ENCODE measurements at regions not wholly inside any gene's neighbourhood (a gene's known extent, or its start where the extent isn't known, plus 50 kb on each side); places are given as distances from the start of the nearest gene placed in this dataset.

DNA sequence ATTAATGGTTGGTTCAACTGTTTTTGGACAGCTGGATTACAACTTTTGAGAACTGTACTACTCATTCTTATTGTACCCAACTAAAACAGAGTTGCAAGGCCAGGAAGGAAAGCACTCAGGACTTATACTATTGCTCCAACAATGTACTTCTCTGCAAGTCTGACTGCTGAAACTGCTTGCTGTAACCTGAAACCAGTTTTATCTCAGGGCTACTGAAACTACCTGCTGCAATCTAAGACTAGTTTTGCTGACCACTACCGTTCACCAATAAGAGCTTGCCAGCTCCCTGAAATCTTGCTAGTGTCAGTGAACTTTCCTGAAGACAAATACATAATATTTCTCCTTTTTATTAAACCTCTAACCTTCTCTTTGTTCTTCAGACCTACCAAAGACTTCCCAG is 157.3 kb downstream of the CDCA7 start:
- Mint-ChIP-seq H3K27me3 (ENCODE audit: low read depth) (no peaks in the 10 kb centered on the region; the same call in 1 of the 2 replicates), H3K4me3 (no peak overlapping the region), H3K36me3 (peaks cover 7% of the 10 kb centered on the region), H3K27ac (no peak overlapping the region), H3K9me3 (peaks cover 12% of the 10 kb centered on the region), H3K4me1 (no peaks in the 10 kb centered on the region)
- CTCF ChIA-PET: no interaction called here
- POLR2A ChIA-PET: no interaction called here
- ATAC-seq (no peak), DNase-seq (ENCODE audit: low spot score) (no peak)
- TF ChIP-seq, protein P1, sequence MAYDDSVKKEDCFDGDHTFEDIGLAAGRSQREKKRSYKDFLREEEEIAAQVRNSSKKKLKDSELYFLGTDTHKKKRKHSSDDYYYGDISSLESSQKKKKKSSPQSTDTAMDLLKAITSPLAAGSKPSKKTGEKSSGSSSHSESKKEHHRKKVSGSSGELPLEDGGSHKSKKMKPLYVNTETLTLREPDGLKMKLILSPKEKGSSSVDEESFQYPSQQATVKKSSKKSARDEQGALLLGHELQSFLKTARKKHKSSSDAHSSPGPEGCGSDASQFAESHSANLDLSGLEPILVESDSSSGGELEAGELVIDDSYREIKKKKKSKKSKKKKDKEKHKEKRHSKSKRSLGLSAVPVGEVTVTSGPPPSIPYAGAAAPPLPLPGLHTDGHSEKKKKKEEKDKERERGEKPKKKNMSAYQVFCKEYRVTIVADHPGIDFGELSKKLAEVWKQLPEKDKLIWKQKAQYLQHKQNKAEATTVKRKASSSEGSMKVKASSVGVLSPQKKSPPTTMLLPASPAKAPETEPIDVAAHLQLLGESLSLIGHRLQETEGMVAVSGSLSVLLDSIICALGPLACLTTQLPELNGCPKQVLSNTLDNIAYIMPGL (CRISPR knock-in tag; IDR thresholded peaks at IDR 0.05): no peak
- TF ChIP-seq ZNF121 (CRISPR knock-in tag; IDR thresholded peaks at IDR 0.05) (no peak), ATF1 (CRISPR knock-in tag; IDR thresholded peaks at IDR 0.05) (no peak), SMAD3 (CRISPR knock-in tag; IDR thresholded peaks at IDR 0.05; ENCODE audit: borderline replicate concordance) (no peak), ELF4 (CRISPR knock-in tag; IDR thresholded peaks at IDR 0.05; ENCODE audit: low read depth) (no peak), ZNF219 (CRISPR knock-in tag; IDR thresholded peaks at IDR 0.05; ENCODE audit: borderline replicate concordance) (no peak), NR1H2 (CRISPR knock-in tag; IDR thresholded peaks at IDR 0.05) (no peak), ZNF425 (CRISPR knock-in tag; conservative IDR thresholded peaks at IDR 0.05) (no peak), PREB (CRISPR knock-in tag; IDR thresholded peaks at IDR 0.05; ENCODE audit: borderline replicate concordance) (no peak)

- Mint-ChIP-seq H3K36me3 (peaks cover 11% of the 10 kb centered on the region), H3K27me3 (ENCODE audit: low read depth) (no peaks in the 10 kb centered on the region; the same call in 1 of the 2 replicates), H3K27ac (no peak overlapping the region), H3K4me3 (no peak overlapping the region), H3K9me3 (peaks cover 22% of the 10 kb centered on the region), H3K4me1 (no peaks in the 10 kb centered on the region)
- no peak for DNase-seq (ENCODE audit: low spot score)
- TF ChIP-seq, protein P1 (CRISPR knock-in tag; IDR thresholded peaks at IDR 0.05): no peak
- TF ChIP-seq NR3C1 (CRISPR knock-in tag; conservative IDR thresholded peaks at IDR 0.05; ENCODE audit: low read depth) (no peak), ELF4 (CRISPR knock-in tag; IDR thresholded peaks at IDR 0.05; ENCODE audit: low read depth) (no peak), NFE2L1 (CRISPR knock-in tag; IDR thresholded peaks at IDR 0.05) (no peak)
- POLR2A ChIA-PET: no interaction called here
- no peak for ATAC-seq
- CTCF ChIA-PET: no interaction called here
These were observed 158.5 kb downstream of the CDCA7 start for GRCh38 chr2:173513107-173513727.

GRCh38 chr2:173520918-173521317 is 166.2 kb downstream of the CDCA7 start:
- Mint-ChIP-seq H3K36me3 (peaks cover 4% of the 10 kb centered on the region), H3K9me3 (peaks cover 18% of the 10 kb centered on the region), H3K27me3 (ENCODE audit: low read depth) (no peaks in the 10 kb centered on the region), H3K4me1 (no peaks in the 10 kb centered on the region), H3K27ac (no peak overlapping the region), H3K4me3 (no peak overlapping the region)
- no peak for ATAC-seq
- ChIA-PET POLR2A (no interaction called here), CTCF (interaction anchor here (1.1 kb wide), 1 partner anchor 72 kb away, joined by 3 read pairs; no protein-coding TSS in a partner anchor)
- no peak for DNase-seq (ENCODE audit: low spot score)
- TF ChIP-seq, protein P2, sequence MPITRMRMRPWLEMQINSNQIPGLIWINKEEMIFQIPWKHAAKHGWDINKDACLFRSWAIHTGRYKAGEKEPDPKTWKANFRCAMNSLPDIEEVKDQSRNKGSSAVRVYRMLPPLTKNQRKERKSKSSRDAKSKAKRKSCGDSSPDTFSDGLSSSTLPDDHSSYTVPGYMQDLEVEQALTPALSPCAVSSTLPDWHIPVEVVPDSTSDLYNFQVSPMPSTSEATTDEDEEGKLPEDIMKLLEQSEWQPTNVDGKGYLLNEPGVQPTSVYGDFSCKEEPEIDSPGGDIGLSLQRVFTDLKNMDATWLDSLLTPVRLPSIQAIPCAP (CRISPR knock-in tag; IDR thresholded peaks at IDR 0.05): no peak
- TF ChIP-seq MYBL2 (CRISPR knock-in tag; IDR thresholded peaks at IDR 0.05): no peak
- TF ChIP-seq, protein P3, sequence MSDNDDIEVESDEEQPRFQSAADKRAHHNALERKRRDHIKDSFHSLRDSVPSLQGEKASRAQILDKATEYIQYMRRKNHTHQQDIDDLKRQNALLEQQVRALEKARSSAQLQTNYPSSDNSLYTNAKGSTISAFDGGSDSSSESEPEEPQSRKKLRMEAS (CRISPR knock-in tag; IDR thresholded peaks at IDR 0.05): no peak
- no peak for TF ChIP-seq OVOL2 (CRISPR knock-in tag; IDR thresholded peaks at IDR 0.05; ENCODE audit: borderline replicate concordance)
- no peak for TF ChIP-seq E2F5 (CRISPR knock-in tag; IDR thresholded peaks at IDR 0.05)
- TF ChIP-seq, protein P4, sequence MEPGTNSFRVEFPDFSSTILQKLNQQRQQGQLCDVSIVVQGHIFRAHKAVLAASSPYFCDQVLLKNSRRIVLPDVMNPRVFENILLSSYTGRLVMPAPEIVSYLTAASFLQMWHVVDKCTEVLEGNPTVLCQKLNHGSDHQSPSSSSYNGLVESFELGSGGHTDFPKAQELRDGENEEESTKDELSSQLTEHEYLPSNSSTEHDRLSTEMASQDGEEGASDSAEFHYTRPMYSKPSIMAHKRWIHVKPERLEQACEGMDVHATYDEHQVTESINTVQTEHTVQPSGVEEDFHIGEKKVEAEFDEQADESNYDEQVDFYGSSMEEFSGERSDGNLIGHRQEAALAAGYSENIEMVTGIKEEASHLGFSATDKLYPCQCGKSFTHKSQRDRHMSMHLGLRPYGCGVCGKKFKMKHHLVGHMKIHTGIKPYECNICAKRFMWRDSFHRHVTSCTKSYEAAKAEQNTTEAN (CRISPR knock-in tag; IDR thresholded peaks at IDR 0.05): no peak

All from WTC11 (cell line).